GM10248 (cell line): ENCODE measurements at regions not wholly inside any gene's neighbourhood (a gene's known extent, or its start where the extent isn't known, plus 50 kb on each side); places are given as distances from the start of the nearest gene placed in this dataset.

Experiments used
- CTCF ChIA-PET: fragments of 300-600 bp; sonication (Branson Sonifier 250); formaldehyde crosslinking; extraction: SDS; loops from one replicate; lab custom pipeline; 2021; ENCODE audit warnings: antibody characterized with exemption; lab: Yijun Ruan, JAX
- POLR2A ChIA-PET: fragments of 350-650 bp; sonication (Branson Sonifier 250); formaldehyde crosslinking; extraction: SDS; loops from one replicate; lab custom pipeline; 2020; ENCODE audit warnings: antibody characterized with exemption; lab: Yijun Ruan, JAX
- DNase-seq: peaks from one replicate; pipeline ENCODE4 v3.0.0; 2012; ENCODE audit errors: extremely low spot score
- CTCF ChIP-seq: IDR thresholded peaks from 2 replicates; pipeline ENCODE4 v1.5.1; 2012; ENCODE audit warnings: mild to moderate bottlenecking, low read depth; ENCODE audit errors: extremely low read depth, missing control alignments, control extremely low read depth

GRCh38 chr10:2729197-2729596 lies 338.2 kb upstream of the PFKP start:
- no peak for DNase-seq
- TF ChIP-seq CTCF, result no peak
- POLR2A ChIA-PET, result no interaction called here
- CTCF ChIA-PET, result no interaction called here

- CTCF ChIA-PET, result interaction anchor here (1.1 kb wide), 1 partner anchor 17 kb away, joined by 3 read pairs; no protein-coding TSS in a partner anchor
- TF ChIP-seq CTCF, result no peak
- POLR2A ChIA-PET, result no interaction called here
- DNase-seq, result no peak
Observed at GRCh38 chr10:2728087-2728486, 339.3 kb upstream of the PFKP start.

- POLR2A ChIA-PET, result no interaction called here
- DNase-seq, result no peak
- CTCF ChIA-PET, result no interaction called here
- TF ChIP-seq CTCF, result no peak
Observed at GRCh38 chr10:2716596-2716995, 350.8 kb upstream of the PFKP start.

- DNase-seq, result no peak
- POLR2A ChIA-PET, result no interaction called here
- CTCF ChIA-PET, result no interaction called here
- no peak for TF ChIP-seq CTCF
Observed at GRCh38 chr10:2714597-2714996, 352.8 kb upstream of the PFKP start.

GRCh38 chr10:2703953-2704352 lies 363.4 kb upstream of the PFKP start:
- DNase-seq, result no peak
- TF ChIP-seq CTCF, result no peak
- ChIA-PET POLR2A (no interaction called here), CTCF (no interaction called here)

- ChIA-PET POLR2A (no interaction called here), CTCF (no interaction called here)
- DNase-seq, result no peak
- no peak for TF ChIP-seq CTCF
Observed at GRCh38 chr10:2701802-2702201, 365.5 kb upstream of the PFKP start.
